H1 (cell line): ENCODE measurements at regions not wholly inside any gene's neighbourhood (a gene's known extent, or its start where the extent isn't known, plus 50 kb on each side); places are given as distances from the start of the nearest gene placed in this dataset.

Experiments
- JUN ChIP-seq: IDR thresholded peaks from 2 replicates; pipeline ENCODE4 v1.6.1; 2011; ENCODE audit warnings: low read depth, mild to moderate bottlenecking, improper control_type of control experiment, low read length
- TF ChIP-seq, protein P1 (sequence below), 3 experiments: IDR thresholded peaks; 1 replicate in 2 of 3; 2 replicates in 1 of 3; pipeline versions ENCODE4 v1.5.1 to v1.6.1; 2011; ENCODE audit warnings: low read length in 3 of 3, mild to moderate bottlenecking in 3 of 3, inconsistent platforms in 2 of 3, low read depth in 1 of 3, moderate library complexity in 1 of 3; ENCODE audit not compliant: insufficient read depth in 1 of 3; ENCODE audit errors: control extremely low read depth in 1 of 3

DNA sequence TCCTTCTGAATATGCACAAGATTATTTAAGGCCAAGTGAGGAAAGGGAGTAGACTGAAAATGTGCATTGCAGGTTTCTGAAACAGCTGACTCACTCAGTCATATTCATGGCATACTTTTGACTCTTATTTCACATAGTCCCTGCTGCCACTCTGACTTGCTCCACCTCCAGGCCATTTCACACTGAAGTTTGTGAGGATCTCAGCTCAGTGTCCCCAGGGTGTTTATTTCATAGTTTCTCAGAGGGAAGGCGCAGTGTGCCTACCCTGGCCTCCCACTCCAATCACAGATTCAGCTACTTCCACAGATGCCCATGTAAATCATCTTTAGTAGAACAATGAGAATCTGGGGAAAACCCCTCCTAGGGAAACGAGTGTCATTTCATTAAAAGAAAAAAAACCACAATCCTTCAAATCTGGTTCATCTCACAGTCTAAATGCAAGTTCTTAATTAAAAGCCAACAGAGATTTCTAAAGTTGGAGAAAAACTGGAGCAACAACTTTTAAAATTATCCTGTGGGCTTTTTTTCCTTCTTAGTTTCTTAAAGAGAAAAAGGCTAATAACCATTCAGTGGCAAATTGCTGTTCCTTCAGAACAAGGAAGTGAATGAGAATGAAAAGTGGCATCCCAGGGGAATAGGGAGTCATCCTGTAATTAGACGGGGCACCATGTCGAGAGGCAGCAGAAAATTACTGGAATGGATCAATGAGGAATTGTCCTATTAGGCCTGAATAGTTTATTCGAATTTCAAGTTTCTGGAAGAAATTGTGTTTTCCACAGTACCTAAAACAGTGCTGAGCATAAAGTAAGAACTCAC lies 133.6 kb downstream of the TFAP2B start:
- TF ChIP-seq, protein P1, sequence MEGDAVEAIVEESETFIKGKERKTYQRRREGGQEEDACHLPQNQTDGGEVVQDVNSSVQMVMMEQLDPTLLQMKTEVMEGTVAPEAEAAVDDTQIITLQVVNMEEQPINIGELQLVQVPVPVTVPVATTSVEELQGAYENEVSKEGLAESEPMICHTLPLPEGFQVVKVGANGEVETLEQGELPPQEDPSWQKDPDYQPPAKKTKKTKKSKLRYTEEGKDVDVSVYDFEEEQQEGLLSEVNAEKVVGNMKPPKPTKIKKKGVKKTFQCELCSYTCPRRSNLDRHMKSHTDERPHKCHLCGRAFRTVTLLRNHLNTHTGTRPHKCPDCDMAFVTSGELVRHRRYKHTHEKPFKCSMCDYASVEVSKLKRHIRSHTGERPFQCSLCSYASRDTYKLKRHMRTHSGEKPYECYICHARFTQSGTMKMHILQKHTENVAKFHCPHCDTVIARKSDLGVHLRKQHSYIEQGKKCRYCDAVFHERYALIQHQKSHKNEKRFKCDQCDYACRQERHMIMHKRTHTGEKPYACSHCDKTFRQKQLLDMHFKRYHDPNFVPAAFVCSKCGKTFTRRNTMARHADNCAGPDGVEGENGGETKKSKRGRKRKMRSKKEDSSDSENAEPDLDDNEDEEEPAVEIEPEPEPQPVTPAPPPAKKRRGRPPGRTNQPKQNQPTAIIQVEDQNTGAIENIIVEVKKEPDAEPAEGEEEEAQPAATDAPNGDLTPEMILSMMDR (IDR thresholded peaks at IDR 0.05; ENCODE audit: control extremely low read depth in 1 of 3, insufficient read depth in 1 of 3, low read depth in 1 of 3, low read length in 3 of 3): no peak
- no peak for TF ChIP-seq JUN
